ENCODE measurements at regions not wholly inside any gene's neighbourhood (a gene's known extent, or its start where the extent isn't known, plus 50 kb on each side); places are given as distances from the start of the nearest gene placed in this dataset.

DNA sequence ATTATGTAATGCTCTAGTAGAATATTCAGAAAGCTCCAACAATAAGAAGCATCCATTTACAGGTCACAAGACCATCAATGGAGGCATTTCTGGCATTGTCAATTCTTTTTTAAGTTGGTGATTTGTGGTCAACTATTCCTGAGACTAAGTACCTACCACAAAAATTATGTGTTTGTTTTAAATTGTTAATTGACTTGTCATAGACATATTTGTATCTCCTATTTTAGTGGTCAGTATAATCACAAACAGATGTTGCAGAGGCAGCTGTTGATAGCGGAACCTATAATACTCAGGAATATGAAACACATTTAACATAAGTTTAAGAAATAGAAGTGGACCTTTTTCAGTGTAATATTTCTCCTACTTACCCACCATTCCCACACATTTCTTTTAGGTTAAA is 430.1 kb downstream of the CCDC85A start:
- TF ChIP-seq, protein P1, sequence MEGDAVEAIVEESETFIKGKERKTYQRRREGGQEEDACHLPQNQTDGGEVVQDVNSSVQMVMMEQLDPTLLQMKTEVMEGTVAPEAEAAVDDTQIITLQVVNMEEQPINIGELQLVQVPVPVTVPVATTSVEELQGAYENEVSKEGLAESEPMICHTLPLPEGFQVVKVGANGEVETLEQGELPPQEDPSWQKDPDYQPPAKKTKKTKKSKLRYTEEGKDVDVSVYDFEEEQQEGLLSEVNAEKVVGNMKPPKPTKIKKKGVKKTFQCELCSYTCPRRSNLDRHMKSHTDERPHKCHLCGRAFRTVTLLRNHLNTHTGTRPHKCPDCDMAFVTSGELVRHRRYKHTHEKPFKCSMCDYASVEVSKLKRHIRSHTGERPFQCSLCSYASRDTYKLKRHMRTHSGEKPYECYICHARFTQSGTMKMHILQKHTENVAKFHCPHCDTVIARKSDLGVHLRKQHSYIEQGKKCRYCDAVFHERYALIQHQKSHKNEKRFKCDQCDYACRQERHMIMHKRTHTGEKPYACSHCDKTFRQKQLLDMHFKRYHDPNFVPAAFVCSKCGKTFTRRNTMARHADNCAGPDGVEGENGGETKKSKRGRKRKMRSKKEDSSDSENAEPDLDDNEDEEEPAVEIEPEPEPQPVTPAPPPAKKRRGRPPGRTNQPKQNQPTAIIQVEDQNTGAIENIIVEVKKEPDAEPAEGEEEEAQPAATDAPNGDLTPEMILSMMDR (IDR thresholded peaks at IDR 0.05): no peak
- no peak for TF ChIP-seq YY1 (IDR thresholded peaks at IDR 0.05; ENCODE audit: low read depth)
- TF ChIP-seq USF1 (IDR thresholded peaks at IDR 0.05; ENCODE audit: borderline replicate concordance, low read depth): no peak
- TF ChIP-seq RXRA (IDR thresholded peaks at IDR 0.05; ENCODE audit: borderline replicate concordance, low read depth): peak; percentile 40; the same call in 1 of the 2 replicates
- TF ChIP-seq TEAD4 (IDR thresholded peaks at IDR 0.05; ENCODE audit: borderline replicate concordance, insufficient read depth): peak; percentile 72; the same call in 1 of the 2 replicates
- peak; percentile 32 to 88; a peak in 3 of 4 replicates for TF ChIP-seq EP300 (IDR thresholded peaks at IDR 0.05; ENCODE audit: borderline replicate concordance in 1 of 2, low read depth in 1 of 2, low read length in 1 of 2)
- TF ChIP-seq USF2 (IDR thresholded peaks at IDR 0.05; ENCODE audit: borderline replicate concordance, low read depth, low read length): no peak
- no peak for TF ChIP-seq REST (IDR thresholded peaks at IDR 0.05; ENCODE audit: low read depth, low read length)
